ENCODE measurements at regions not wholly inside any gene's neighbourhood (a gene's known extent, or its start where the extent isn't known, plus 50 kb on each side); places are given as distances from the start of the nearest gene placed in this dataset.

DNA sequence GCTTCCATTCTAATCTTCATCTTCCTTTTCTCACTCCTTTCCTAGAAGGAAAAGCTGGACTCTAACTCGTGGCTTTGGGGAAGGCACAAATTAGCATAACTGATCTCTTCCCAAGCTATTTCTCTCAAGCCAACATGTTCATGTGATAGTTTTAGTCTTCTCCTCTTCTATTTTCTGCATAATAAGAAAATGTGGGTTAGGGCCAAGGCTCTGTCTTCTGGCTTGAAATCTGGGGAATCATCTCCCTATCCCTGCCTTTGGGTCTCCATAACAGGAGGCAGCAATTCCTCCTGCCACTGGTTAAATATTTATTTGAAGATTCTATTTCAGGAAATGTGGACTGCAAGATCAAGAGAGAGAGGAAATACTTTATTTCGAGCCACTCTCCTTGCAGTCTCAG is 1669.6 kb downstream of the MAT2B start:
- Histone ChIP-seq H3K9ac (ENCODE audit: extremely low read depth, low read length, poor library complexity, severe bottlenecking) (no peak overlapping the region), H3K9me3 (ENCODE audit: control insufficient read depth, low read length) (no peaks in the 10 kb centered on the region), H3K36me3 (ENCODE audit: control insufficient read depth, insufficient read depth, low read length) (no peaks in the 10 kb centered on the region), H3K27me3 (ENCODE audit: control insufficient read depth, insufficient read depth, low read length, poor library complexity, severe bottlenecking) (no peaks in the 10 kb centered on the region), H3K4me1 (ENCODE audit: control insufficient read depth, insufficient read depth, low read length) (no peaks in the 10 kb centered on the region), H3K27ac (ENCODE audit: low read depth, low read length) (no peak overlapping the region), H3K4me3 (ENCODE audit: low read length) (no peak overlapping the region)
- 82% methylated on average over 2 of the region's 2 CpGs; no CpG with 5 or more reads in 1 of the 2 experiments for WGBS, 2 experiments (ENCODE audit: insufficient coverage in 1 of 2, insufficient read length in 1 of 2)
- DNase-seq: no peak
- Mint-ChIP-seq H3K4me1 (no peaks in the 10 kb centered on the region), H3K27ac (no peak overlapping the region), H3K9me3 (no peaks in the 10 kb centered on the region), H3K4me3 (no peak overlapping the region), H3K27me3 (ENCODE audit: insufficient read depth) (no peaks in the 10 kb centered on the region), H3K36me3 (ENCODE audit: low read depth) (no peaks in the 10 kb centered on the region)
- TF ChIP-seq CTCF (conservative IDR thresholded peaks at IDR 0.05): no peak

DNA sequence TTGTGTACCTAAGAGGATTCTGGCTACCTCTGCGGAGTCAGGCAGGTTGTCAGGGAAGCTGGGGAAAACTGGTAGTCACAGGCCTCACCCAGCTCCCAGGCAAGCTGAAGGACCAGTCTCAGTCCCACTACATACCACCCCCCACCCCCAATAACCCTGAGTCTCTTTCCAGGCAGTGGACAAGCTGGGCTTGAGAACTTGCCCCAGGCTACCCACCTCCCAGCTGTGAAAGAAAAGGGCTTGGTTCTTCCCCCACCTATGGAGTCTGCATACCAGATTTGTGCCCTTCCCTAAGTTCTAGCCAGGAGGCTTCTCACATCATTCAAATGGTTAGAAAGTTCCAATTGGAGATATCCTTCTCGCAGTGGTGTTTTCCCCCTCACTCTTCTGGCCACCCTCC is 1678.8 kb downstream of the MAT2B start:
- 97% methylated on average over 2 of the region's 2 CpGs; no CpG with 5 or more reads in 1 of the 2 experiments for WGBS, 2 experiments (ENCODE audit: insufficient coverage in 1 of 2, insufficient read length in 1 of 2)
- no peak overlapping the region for H3K9ac ChIP-seq (ENCODE audit: extremely low read depth, low read length, poor library complexity, severe bottlenecking)
- peaks cover 22% of the 10 kb centered on the region for H3K9me3 Mint-ChIP-seq
- H3K27me3 Mint-ChIP-seq (ENCODE audit: insufficient read depth): no peaks in the 10 kb centered on the region
- TF ChIP-seq CTCF (conservative IDR thresholded peaks at IDR 0.05): no peak
- no peak overlapping the region for H3K4me3 ChIP-seq (ENCODE audit: low read length)
- H3K36me3 Mint-ChIP-seq (ENCODE audit: low read depth): peaks cover 5% of the 10 kb centered on the region
- no peak overlapping the region for H3K27ac Mint-ChIP-seq
- no peaks in the 10 kb centered on the region for H3K27me3 ChIP-seq (ENCODE audit: control insufficient read depth, insufficient read depth, low read length, poor library complexity, severe bottlenecking)
- no peaks in the 10 kb centered on the region for H3K36me3 ChIP-seq (ENCODE audit: control insufficient read depth, insufficient read depth, low read length)
- no peak for DNase-seq
- H3K4me1 Mint-ChIP-seq: no peaks in the 10 kb centered on the region
- no peak overlapping the region for H3K27ac ChIP-seq (ENCODE audit: low read depth, low read length)
- no peak overlapping the region for H3K4me3 Mint-ChIP-seq
- peaks cover 4% of the 10 kb centered on the region for H3K9me3 ChIP-seq (ENCODE audit: control insufficient read depth, low read length)
- H3K4me1 ChIP-seq (ENCODE audit: control insufficient read depth, insufficient read depth, low read length): no peaks in the 10 kb centered on the region

DNA sequence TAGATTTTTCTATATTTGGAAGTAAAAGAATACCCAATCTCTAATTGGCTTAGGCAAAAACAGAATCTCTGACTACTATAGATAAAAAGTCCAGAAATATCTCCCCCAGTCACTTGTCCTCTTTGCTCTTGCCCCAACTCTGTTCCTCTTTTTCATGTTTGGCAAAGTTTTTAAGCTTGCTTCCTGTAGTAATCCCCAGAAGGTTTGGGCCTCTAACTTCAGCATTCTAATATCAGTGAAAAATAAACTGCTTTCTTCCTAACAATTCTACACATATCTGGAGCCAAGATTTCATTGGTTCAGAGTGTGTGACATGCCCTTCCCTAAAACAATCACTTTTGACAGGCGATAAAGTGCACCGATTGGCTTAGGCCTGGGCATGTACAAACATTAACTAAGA is 1680.3 kb downstream of the MAT2B start:
- Mint-ChIP-seq H3K27me3 (ENCODE audit: insufficient read depth) (no peaks in the 10 kb centered on the region), H3K4me1 (no peaks in the 10 kb centered on the region), H3K4me3 (no peak overlapping the region), H3K27ac (no peak overlapping the region), H3K9me3 (peaks cover 22% of the 10 kb centered on the region), H3K36me3 (ENCODE audit: low read depth) (peaks cover 5% of the 10 kb centered on the region)
- H3K36me3 ChIP-seq (ENCODE audit: control insufficient read depth, insufficient read depth, low read length): no peaks in the 10 kb centered on the region
- no peaks in the 10 kb centered on the region for H3K4me1 ChIP-seq (ENCODE audit: control insufficient read depth, insufficient read depth, low read length)
- no peak overlapping the region for H3K9ac ChIP-seq (ENCODE audit: extremely low read depth, low read length, poor library complexity, severe bottlenecking)
- DNase-seq: no peak
- WGBS, 2 experiments (ENCODE audit: insufficient coverage in 1 of 2, insufficient read length in 1 of 2): 97 to 100% methylated on average over 2 of the region's 2 CpGs
- no peak overlapping the region for H3K4me3 ChIP-seq (ENCODE audit: low read length)
- H3K27me3 ChIP-seq (ENCODE audit: control insufficient read depth, insufficient read depth, low read length, poor library complexity, severe bottlenecking): no peaks in the 10 kb centered on the region
- no peak overlapping the region for H3K27ac ChIP-seq (ENCODE audit: low read depth, low read length)
- peaks cover 4% of the 10 kb centered on the region for H3K9me3 ChIP-seq (ENCODE audit: control insufficient read depth, low read length)
- no peak for TF ChIP-seq CTCF (conservative IDR thresholded peaks at IDR 0.05)

Data from endodermal cell (in vitro differentiated cells).